ENCODE measurements at regions not wholly inside any gene's neighbourhood (a gene's known extent, or its start where the extent isn't known, plus 50 kb on each side); places are given as distances from the start of the nearest gene placed in this dataset.
"Not testable (repeated sequence)": the region's sequence is repeated elsewhere in the genome, so short reads cannot be mapped to it uniquely, and the experiment has no call there.

- no peak for DNase-seq
These were observed 590.6 kb downstream of the MATN1 start for GRCh38 chr1:30132602-30133286.

- not testable (repeated sequence) for DNase-seq
These were observed 592.8 kb downstream of the MATN1 start for GRCh38 chr1:30130566-30130965.

- DNase-seq = no peak
These were observed 593.3 kb downstream of the MATN1 start for GRCh38 chr1:30130099-30130498.

- no peak for DNase-seq
These were observed 593.8 kb downstream of the MATN1 start for GRCh38 chr1:30129421-30130055.

- no peak for DNase-seq
These were observed 594.4 kb downstream of the MATN1 start for GRCh38 chr1:30129001-30129408.

- no peak for DNase-seq
These were observed 596.5 kb downstream of the MATN1 start for GRCh38 chr1:30126848-30127247.

- DNase-seq = no peak
These were observed 597.6 kb downstream of the MATN1 start for GRCh38 chr1:30125821-30126170.

GRCh38 chr1:30125021-30125820 lies 598.2 kb downstream of the MATN1 start:
- DNase-seq = no peak

GRCh38 chr1:30123896-30124295 lies 599.5 kb downstream of the MATN1 start:
- DNase-seq = no peak

GRCh38 chr1:30123036-30123435 lies 600.3 kb downstream of the MATN1 start:
- DNase-seq = no peak

GRCh38 chr1:30120245-30121000 lies 603.0 kb downstream of the MATN1 start:
- DNase-seq = no peak

GRCh38 chr1:30117685-30118084 lies 605.7 kb downstream of the MATN1 start:
- DNase-seq = no peak

GRCh38 chr1:30111431-30111830 lies 612.0 kb downstream of the MATN1 start:
- no peak for DNase-seq

- no peak for DNase-seq
These were observed 612.5 kb downstream of the MATN1 start for GRCh38 chr1:30110846-30111245.

GRCh38 chr1:30109853-30110252 lies 613.5 kb downstream of the MATN1 start:
- DNase-seq = no peak

- DNase-seq = no peak
These were observed 615.2 kb downstream of the MATN1 start for GRCh38 chr1:30108186-30108585.

GRCh38 chr1:30106125-30106524 lies 617.3 kb downstream of the MATN1 start:
- no peak for DNase-seq

- DNase-seq = no peak
These were observed 618.8 kb downstream of the MATN1 start for GRCh38 chr1:30104551-30104950.

GRCh38 chr1:30103708-30104411 lies 619.5 kb downstream of the MATN1 start:
- no peak for DNase-seq

GRCh38 chr1:30102605-30103004 lies 620.8 kb downstream of the MATN1 start:
- no peak for DNase-seq

- DNase-seq = no peak
These were observed 621.7 kb downstream of the MATN1 start for GRCh38 chr1:30101487-30102227.

GRCh38 chr1:30101016-30101415 lies 622.4 kb downstream of the MATN1 start:
- DNase-seq = no peak

Measured in stimulated activated CD4-positive, alpha-beta T cell treated with anti-CD3 and anti-CD28 coated beads, Interleukin-4, amount 100 ng/mL, for 4 hours (primary cell).